T-helper 17 cell (primary cell): ENCODE measurements at regions not wholly inside any gene's neighbourhood (a gene's known extent, or its start where the extent isn't known, plus 50 kb on each side); places are given as distances from the start of the nearest gene placed in this dataset.
"Not testable (repeated sequence)": the region's sequence is repeated elsewhere in the genome, so short reads cannot be mapped to it uniquely, and the experiment has no call there.

ENCODE experiments used
- ATAC-seq: fragments of 150-1000 bp; cut with Tn5 transposase; 2 replicates; pipeline ENCODE4 v1.10.0; 2021; ENCODE audit warnings: mild to moderate bottlenecking, moderate library complexity
- DNase-seq, 3 donors: peaks; one replicate each; pipeline versions ENCODE4 v3.0.0 to v3.0.0-alpha.2; 2020 to 2021
- H3K9me3 ChIP-seq: one replicate; pipeline ENCODE4 v1.7.0; 2013; ENCODE audit warnings: low read length, mild to moderate bottlenecking; ENCODE audit not compliant: control insufficient read depth, poor library complexity, severe bottlenecking
- H3K27ac Mint-ChIP-seq: one replicate; pipeline ENCODE4 v1.8.0; 2022; ENCODE audit warnings: mild to moderate bottlenecking, moderate library complexity, mixed read lengths
- H3K27me3 Mint-ChIP-seq: one replicate; pipeline ENCODE4 v1.8.0; 2022; ENCODE audit warnings: mixed read lengths
- H3K36me3 Mint-ChIP-seq: one replicate; pipeline ENCODE4 v1.8.0; 2022; ENCODE audit warnings: low read depth, mixed read lengths
- H3K4me1 Mint-ChIP-seq: one replicate; pipeline ENCODE4 v1.8.0; 2022; ENCODE audit warnings: mild to moderate bottlenecking, mixed read lengths
- H3K4me3 Mint-ChIP-seq: one replicate; pipeline ENCODE4 v1.8.0; 2022; ENCODE audit warnings: mild to moderate bottlenecking, moderate library complexity, mixed read lengths

- ATAC-seq = no peak
Measured at GRCh38 chr5:84885485-84886258, 501.0 kb upstream of the EDIL3 start.

GRCh38 chr5:84881737-84882136 lies 497.1 kb upstream of the EDIL3 start:
- H3K9me3 ChIP-seq = peaks cover 2% of the 10 kb centered on the region
- no peaks in the 10 kb centered on the region for H3K36me3 Mint-ChIP-seq
- ATAC-seq (no peak), DNase-seq (no peak)
- H3K27me3 Mint-ChIP-seq = no peaks in the 10 kb centered on the region
- H3K27ac Mint-ChIP-seq = no peak overlapping the region
- H3K4me1 Mint-ChIP-seq = no peaks in the 10 kb centered on the region
- no peak overlapping the region for H3K4me3 Mint-ChIP-seq

More at GRCh38 chr5:84885485-84886258, 501.0 kb upstream of the EDIL3 start:
- Mint-ChIP-seq H3K27me3 (no peaks in the 10 kb centered on the region), H3K4me1 (no peaks in the 10 kb centered on the region), H3K36me3 (no peaks in the 10 kb centered on the region), H3K4me3 (no peak overlapping the region), H3K27ac (no peak overlapping the region)
- H3K9me3 ChIP-seq = peaks cover 2% of the 10 kb centered on the region
- no peak for DNase-seq

- Mint-ChIP-seq H3K4me1 (no peaks in the 10 kb centered on the region), H3K4me3 (no peak overlapping the region), H3K36me3 (no peaks in the 10 kb centered on the region), H3K27ac (no peak overlapping the region), H3K27me3 (no peaks in the 10 kb centered on the region)
- H3K9me3 ChIP-seq = no peaks in the 10 kb centered on the region
- DNase-seq = no peak
- no peak for ATAC-seq
Measured at GRCh38 chr5:84874196-84874595, 489.5 kb upstream of the EDIL3 start.

GRCh38 chr5:84872768-84873167 lies 488.1 kb upstream of the EDIL3 start:
- Mint-ChIP-seq H3K36me3 (no peaks in the 10 kb centered on the region), H3K4me3 (no peak overlapping the region), H3K27ac (no peak overlapping the region), H3K27me3 (no peaks in the 10 kb centered on the region), H3K4me1 (no peaks in the 10 kb centered on the region)
- no peak for DNase-seq
- no peaks in the 10 kb centered on the region for H3K9me3 ChIP-seq
- ATAC-seq = no peak

GRCh38 chr5:84870369-84870768 lies 485.7 kb upstream of the EDIL3 start:
- H3K27ac Mint-ChIP-seq = no peak overlapping the region
- DNase-seq (no peak), ATAC-seq (no peak)
- no peak overlapping the region for H3K4me3 Mint-ChIP-seq
- H3K36me3 Mint-ChIP-seq = no peaks in the 10 kb centered on the region
- no peaks in the 10 kb centered on the region for H3K27me3 Mint-ChIP-seq
- no peaks in the 10 kb centered on the region for H3K9me3 ChIP-seq
- H3K4me1 Mint-ChIP-seq = no peaks in the 10 kb centered on the region

GRCh38 chr5:84869675-84870074 lies 485.0 kb upstream of the EDIL3 start:
- Mint-ChIP-seq H3K27ac (no peak overlapping the region), H3K27me3 (no peaks in the 10 kb centered on the region), H3K4me3 (no peak overlapping the region), H3K4me1 (no peaks in the 10 kb centered on the region), H3K36me3 (no peaks in the 10 kb centered on the region)
- H3K9me3 ChIP-seq = no peaks in the 10 kb centered on the region
- ATAC-seq = no peak
- no peak for DNase-seq

- not testable (repeated sequence) for H3K27me3 Mint-ChIP-seq, H3K27ac Mint-ChIP-seq, DNase-seq, H3K4me3 Mint-ChIP-seq, H3K36me3 Mint-ChIP-seq, ATAC-seq, H3K4me1 Mint-ChIP-seq, H3K9me3 ChIP-seq
Measured at GRCh38 chr5:84863936-84864335, 479.3 kb upstream of the EDIL3 start.

- Mint-ChIP-seq H3K4me3 (no peak overlapping the region), H3K27ac (no peak overlapping the region), H3K27me3 (no peaks in the 10 kb centered on the region), H3K4me1 (no peaks in the 10 kb centered on the region), H3K36me3 (no peaks in the 10 kb centered on the region)
- ATAC-seq (no peak), DNase-seq (no peak)
- no peaks in the 10 kb centered on the region for H3K9me3 ChIP-seq
Measured at GRCh38 chr5:84863020-84863419, 478.3 kb upstream of the EDIL3 start.

- Mint-ChIP-seq H3K27me3 (no peaks in the 10 kb centered on the region), H3K4me3 (no peak overlapping the region), H3K36me3 (no peaks in the 10 kb centered on the region), H3K4me1 (no peaks in the 10 kb centered on the region), H3K27ac (no peak overlapping the region)
- ATAC-seq = no peak
- no peaks in the 10 kb centered on the region for H3K9me3 ChIP-seq
- no peak for DNase-seq
Measured at GRCh38 chr5:84862132-84862531, 477.5 kb upstream of the EDIL3 start.

- Mint-ChIP-seq H3K27ac (no peak overlapping the region), H3K36me3 (no peaks in the 10 kb centered on the region), H3K4me3 (no peak overlapping the region), H3K27me3 (no peaks in the 10 kb centered on the region), H3K4me1 (no peaks in the 10 kb centered on the region)
- ATAC-seq (no peak), DNase-seq (no peak)
- H3K9me3 ChIP-seq = no peaks in the 10 kb centered on the region
Measured at GRCh38 chr5:84861306-84861705, 476.6 kb upstream of the EDIL3 start.

- H3K27ac Mint-ChIP-seq = no peak overlapping the region
- ATAC-seq (no peak), DNase-seq (no peak)
- H3K4me3 Mint-ChIP-seq = no peak overlapping the region
- H3K27me3 Mint-ChIP-seq = no peaks in the 10 kb centered on the region
- no peaks in the 10 kb centered on the region for H3K9me3 ChIP-seq
- no peaks in the 10 kb centered on the region for H3K4me1 Mint-ChIP-seq
- no peaks in the 10 kb centered on the region for H3K36me3 Mint-ChIP-seq
Measured at GRCh38 chr5:84859056-84859455, 474.4 kb upstream of the EDIL3 start.

GRCh38 chr5:84831701-84832100 lies 447.0 kb upstream of the EDIL3 start:
- H3K4me3 Mint-ChIP-seq = no peak overlapping the region
- DNase-seq (no peak), ATAC-seq (no peak)
- no peaks in the 10 kb centered on the region for H3K9me3 ChIP-seq
- H3K4me1 Mint-ChIP-seq = no peaks in the 10 kb centered on the region
- H3K27me3 Mint-ChIP-seq = no peaks in the 10 kb centered on the region
- H3K36me3 Mint-ChIP-seq = no peaks in the 10 kb centered on the region
- no peak overlapping the region for H3K27ac Mint-ChIP-seq

GRCh38 chr5:84830265-84830664 lies 445.6 kb upstream of the EDIL3 start:
- no peak for ATAC-seq
- no peaks in the 10 kb centered on the region for H3K36me3 Mint-ChIP-seq
- no peaks in the 10 kb centered on the region for H3K27me3 Mint-ChIP-seq
- no peaks in the 10 kb centered on the region for H3K4me1 Mint-ChIP-seq
- no peak overlapping the region for H3K27ac Mint-ChIP-seq
- DNase-seq = no peak
- H3K4me3 Mint-ChIP-seq = no peak overlapping the region
- no peaks in the 10 kb centered on the region for H3K9me3 ChIP-seq

- H3K9me3 ChIP-seq = no peaks in the 10 kb centered on the region
- Mint-ChIP-seq H3K4me3 (no peak overlapping the region), H3K4me1 (no peaks in the 10 kb centered on the region), H3K27me3 (no peaks in the 10 kb centered on the region), H3K36me3 (no peaks in the 10 kb centered on the region), H3K27ac (no peak overlapping the region)
- no peak for ATAC-seq
- no peak for DNase-seq
Measured at GRCh38 chr5:84825606-84826005, 440.9 kb upstream of the EDIL3 start.
